AG09309 (cell line): ENCODE measurements at regions not wholly inside any gene's neighbourhood (a gene's known extent, or its start where the extent isn't known, plus 50 kb on each side); places are given as distances from the start of the nearest gene placed in this dataset.

Experiments
- DNase-seq: peaks from one replicate; pipeline ENCODE4 v3.0.0-alpha.2; 2010; ENCODE audit warnings: low read depth
- H3K4me3 ChIP-seq: 2 replicates; pipeline ENCODE4 v1.5.1; 2011; ENCODE audit warnings: mild to moderate bottlenecking, low read depth, low read length, moderate library complexity; ENCODE audit not compliant: control insufficient read depth
- CTCF ChIP-seq: IDR thresholded peaks from 2 replicates; pipeline ENCODE4 v1.5.1; 2011; ENCODE audit warnings: mild to moderate bottlenecking, low read depth, low read length, inconsistent platforms; ENCODE audit not compliant: insufficient read depth, control insufficient read depth; ENCODE audit errors: missing control alignments

- TF ChIP-seq CTCF: no peak
- H3K4me3 ChIP-seq: no peak overlapping the region
- DNase-seq: no peak
These were observed 417.6 kb downstream of the ZNF521 start for GRCh38 chr18:24934258-24934932.

DNA sequence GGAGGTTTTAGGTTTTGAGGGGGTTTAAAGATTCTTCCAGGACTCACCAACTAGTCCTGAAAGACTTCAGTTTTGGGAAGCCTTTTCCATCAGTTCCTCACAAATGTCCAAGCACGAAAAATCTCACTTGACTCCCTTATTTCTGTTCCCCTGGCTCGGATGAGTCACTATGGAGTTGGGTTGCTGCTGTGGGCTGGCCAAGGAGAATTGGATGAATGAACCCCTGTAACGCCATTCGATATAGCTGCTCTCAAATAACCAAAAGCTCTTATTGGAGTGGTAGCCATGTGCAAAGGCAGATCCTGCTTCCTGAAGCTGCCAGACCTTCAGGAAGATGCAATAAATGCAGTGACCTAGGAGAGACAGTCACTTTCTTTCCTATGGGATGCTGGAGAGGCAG lies 417.0 kb downstream of the ZNF521 start:
- no peak overlapping the region for H3K4me3 ChIP-seq
- DNase-seq: no peak
- TF ChIP-seq CTCF: no peak

DNA sequence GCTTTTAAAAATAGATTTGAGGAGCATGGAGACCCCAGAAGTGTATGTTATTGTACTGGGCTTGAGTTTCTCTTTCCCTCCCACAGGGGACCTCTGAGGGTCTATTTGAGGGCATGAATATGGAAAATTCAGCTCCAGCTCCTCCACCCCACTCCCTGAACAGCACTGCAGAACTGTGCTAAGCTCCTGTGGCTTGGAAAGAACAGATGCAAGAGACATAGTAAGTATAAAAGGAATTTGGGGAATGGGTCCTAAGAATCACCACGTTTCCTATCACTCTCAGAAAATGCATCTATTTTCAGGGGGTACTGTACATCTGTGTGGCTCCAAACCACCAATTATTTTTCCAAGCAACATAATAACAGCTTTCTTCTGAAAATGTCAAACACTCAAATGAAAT lies 416.1 kb downstream of the ZNF521 start:
- TF ChIP-seq CTCF: no peak
- DNase-seq: no peak
- no peak overlapping the region for H3K4me3 ChIP-seq

DNA sequence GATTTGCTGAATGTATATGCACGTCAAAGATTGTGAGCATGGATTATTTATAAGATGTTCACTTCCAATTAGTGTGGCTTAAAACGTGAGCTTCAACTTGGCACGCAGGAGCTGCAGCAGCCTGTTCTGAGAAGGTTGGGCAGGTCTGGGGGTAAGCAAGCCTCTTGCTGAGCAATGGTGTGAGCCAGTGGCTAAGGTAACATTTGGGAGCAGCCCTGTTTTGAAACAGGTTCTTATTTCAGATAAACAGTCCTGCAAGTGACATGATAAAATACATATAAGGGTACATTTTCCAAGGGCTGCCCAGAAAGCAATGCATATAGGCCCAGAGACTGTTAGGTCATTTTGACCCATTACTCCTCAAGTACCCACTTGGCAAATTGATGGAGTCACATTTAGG lies 415.3 kb downstream of the ZNF521 start:
- DNase-seq: no peak
- TF ChIP-seq CTCF: no peak
- no peak overlapping the region for H3K4me3 ChIP-seq

DNA sequence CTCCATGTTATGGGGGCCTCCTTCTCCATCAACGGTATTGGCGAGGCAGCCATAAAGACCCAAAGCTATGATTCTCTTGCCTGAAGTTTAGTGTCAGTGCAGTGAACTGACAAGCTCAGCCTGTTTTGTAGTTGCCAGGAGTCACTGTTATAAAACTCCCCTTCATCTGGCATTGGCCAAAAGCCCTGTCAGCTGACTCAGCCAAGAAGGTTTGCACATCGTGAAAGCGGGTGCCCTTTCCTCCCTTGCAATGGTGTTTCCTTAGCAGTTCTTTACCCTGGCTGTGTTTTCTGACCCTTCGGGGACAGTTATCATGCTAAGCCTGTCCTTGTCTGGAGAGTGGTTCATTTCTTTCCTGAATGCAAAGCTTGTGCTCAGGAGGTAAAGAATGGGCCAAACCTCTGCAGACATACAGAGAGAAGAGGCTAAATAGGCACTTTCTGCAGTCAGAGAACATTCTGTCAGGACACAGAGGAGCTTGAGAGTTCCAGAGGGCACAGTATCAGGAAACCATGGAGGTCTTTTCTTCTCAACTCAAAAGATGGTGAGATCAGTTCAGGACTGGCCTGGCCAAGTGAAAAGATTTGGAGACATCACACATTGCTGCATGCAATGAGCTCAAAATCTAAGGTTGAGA lies 414.2 kb downstream of the ZNF521 start:
- H3K4me3 ChIP-seq: no peak overlapping the region
- DNase-seq: no peak
- no peak for TF ChIP-seq CTCF

GRCh38 chr18:24940416-24940815 lies 411.6 kb downstream of the ZNF521 start:
- no peak for DNase-seq
- TF ChIP-seq CTCF: no peak
- H3K4me3 ChIP-seq: no peak overlapping the region
